ENCODE measurements at regions not wholly inside any gene's neighbourhood (a gene's known extent, or its start where the extent isn't known, plus 50 kb on each side); places are given as distances from the start of the nearest gene placed in this dataset.
A peak's percentile ranks its signal among the peaks of the same experiment; 100 is the strongest.
"Not testable (repeated sequence)": the region's sequence is repeated elsewhere in the genome, so short reads cannot be mapped to it uniquely, and the experiment has no call there.

DNA sequence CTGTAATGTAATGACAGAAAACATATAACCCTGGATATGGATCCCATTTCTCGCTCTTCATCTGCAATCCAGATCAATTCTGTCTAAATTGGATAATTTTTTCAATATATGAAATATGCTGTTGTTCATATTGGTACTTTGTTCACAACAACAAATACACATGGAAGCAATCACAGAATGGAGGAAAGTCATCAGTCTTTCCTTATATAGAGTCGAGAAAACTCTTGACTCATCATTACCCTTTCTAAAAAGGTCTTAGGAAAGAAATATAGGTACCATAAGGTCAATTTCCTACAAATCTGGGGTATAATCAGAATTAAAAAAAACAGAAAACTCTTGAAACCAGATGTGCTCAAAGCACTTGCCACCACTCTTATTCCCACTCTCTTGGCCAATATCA lies 677.6 kb upstream of the ID4 start:
- DNase-seq = no peak

DNA sequence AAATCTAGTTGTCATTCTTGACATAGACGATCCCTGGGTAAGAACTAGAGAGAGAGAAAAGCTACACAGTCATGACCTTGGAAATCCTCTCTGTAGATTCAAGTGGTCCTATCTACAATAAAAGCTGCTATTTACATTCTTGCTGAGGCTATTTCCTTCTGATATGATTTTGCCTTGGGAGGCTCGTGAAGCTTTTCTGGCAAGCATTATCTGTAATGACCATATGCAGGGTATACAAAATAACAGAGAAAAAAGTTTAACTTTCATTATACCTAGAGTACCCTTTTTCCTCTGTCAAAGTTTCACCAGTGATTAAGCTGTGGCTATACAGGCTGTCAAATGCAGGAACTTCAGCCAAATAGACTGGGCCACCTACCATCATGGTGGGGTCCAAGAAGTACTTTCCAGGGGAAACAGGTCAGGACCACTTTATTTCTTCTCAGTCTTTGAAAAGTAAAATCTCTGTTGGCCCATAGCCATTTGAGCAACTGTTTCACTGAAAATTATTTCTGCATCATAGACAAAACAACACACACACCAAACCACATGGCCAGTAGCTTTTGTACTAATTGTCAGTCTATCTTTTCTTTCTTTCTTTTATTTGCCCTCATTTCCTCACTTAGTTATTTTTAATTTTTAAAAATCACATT lies 677.0 kb upstream of the ID4 start:
- no peak for DNase-seq

DNA sequence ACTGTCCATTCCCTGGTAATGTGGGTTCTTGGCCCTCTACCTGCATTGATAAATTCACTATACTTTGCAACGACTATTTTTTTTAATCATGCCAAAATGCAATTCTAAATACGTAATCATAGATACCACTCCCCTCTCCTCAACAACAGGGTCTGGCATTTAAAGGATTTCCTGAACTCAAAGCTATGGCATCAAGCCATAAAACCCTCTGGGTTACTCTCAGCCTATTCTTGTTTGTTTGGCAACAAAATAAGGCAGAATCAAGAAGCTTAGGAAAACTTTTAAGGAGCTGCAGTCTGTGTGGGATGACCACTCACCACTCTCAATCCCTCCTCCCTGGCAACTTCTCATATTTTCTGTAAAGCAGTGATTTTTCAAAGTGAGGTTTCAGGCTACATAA lies 669.9 kb upstream of the ID4 start:
- DNase-seq = no peak

DNA sequence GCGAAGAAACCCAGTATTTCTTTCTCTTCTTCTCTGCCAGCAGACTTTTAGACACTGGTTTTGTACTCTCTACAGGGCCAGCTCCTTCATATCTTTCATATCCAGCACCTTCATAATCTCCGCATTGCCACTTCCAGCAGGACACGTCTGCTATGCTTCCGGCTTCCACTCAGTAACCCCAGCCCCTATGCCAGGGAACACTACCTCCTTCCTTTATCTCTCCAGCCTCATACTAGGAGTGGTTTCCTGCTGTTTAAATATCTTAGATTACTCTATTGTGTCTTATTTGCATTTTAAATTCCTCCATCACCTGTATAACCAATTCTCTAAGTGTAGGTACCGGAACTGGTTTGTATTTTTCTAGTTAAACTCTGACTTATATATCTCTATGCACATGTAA lies 667.8 kb upstream of the ID4 start:
- no peak for DNase-seq

- no peak for DNase-seq
Observed at GRCh38 chr6:19175023-19175422, 662.1 kb upstream of the ID4 start.

DNA sequence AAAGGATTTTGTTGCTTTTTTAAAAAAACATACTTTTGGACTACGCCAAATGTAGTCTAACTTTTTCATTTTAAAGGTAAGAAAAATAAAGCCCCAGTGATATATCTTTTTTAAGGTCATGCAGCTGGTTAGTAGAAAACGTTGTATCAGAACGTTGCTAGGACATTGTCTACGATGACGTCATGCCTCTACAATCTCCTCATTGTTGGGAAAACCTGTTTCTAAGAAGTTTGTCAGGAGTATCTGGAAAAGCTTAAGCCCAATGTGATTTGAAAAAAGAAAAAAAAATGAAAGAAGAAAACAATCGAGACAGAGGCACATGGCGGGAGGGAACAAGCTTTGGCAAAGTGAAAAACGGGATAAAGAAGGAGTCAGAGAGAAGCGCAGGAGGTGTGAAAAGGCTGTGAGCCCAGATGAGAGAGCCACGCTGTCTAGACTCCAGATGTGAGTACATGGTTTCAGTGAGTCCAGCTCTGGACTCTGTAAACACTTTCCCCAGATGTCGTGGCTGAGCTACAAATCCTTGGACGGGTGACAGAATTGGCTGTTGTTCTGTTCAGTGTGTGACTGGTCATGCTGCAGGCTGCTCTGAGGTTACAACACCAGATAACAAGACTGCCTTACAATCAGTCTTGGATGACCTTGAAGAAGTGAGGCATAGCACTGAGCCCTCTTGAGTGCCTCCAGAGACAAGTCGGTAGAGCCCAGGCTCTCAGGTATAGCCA lies 656.7 kb upstream of the ID4 start:
- no peak for DNase-seq

DNA sequence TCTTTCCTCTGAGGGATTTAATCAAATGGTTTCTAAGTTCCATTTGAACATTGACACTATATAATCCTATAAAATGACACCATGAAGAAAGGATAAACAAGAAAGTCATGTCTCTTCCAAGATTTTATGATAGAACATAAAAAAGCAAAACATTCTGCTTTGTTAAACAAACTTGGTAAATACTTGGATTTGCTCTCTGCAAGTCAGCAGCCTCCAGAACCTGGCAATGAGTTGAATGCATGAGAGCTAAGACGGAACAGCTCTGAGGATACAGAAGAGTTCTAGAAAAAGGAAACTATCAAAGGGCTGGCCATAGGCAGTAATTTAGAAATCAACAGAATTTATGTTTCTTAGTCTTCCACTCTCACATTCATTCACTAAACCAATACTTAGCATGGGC lies 656.0 kb upstream of the ID4 start:
- no peak for DNase-seq

DNA sequence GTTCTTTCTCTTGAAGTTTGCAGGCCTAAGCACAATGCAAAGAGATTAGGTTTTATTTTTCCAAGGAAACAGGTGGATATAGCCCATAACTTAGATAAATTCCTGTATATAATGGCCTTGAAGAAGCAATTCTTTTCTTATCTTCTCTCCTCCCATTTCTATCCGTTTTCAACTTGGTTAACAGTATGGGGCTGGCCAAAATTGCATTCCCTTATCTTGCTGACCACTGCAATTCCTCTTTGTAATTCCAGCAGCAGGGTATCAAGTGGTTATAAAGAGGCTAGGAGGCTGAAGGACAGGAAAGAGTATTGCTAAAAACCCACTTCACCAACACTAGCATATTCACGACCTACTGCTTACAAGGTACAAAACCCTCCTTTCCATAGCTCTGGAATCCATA lies 643.5 kb upstream of the ID4 start:
- no peak for DNase-seq

DNA sequence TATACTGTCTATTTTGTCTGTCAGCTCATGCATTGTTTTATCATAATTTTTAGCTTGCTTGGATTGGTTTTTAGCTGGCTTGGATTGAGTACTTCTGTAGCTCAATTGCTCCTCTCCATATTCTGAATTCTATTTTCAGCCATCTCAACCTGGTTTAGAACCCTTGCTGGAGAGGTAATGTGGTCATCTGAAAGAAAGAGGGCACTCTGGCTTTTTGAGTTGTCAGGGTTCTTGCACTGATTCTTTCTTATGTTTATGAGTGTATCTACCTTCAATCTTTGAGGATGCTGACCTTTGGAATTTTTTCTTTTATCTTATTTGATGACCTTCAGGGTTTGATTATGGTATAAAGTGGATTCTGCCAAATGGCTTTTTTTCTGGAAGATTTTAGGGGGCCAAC lies 632.7 kb upstream of the ID4 start:
- DNase-seq = no peak

GRCh38 chr6:19205076-19205475 lies 632.1 kb upstream of the ID4 start:
- no peak for DNase-seq

- DNase-seq = no peak
Observed at GRCh38 chr6:19209202-19209601, 628.0 kb upstream of the ID4 start.

DNA sequence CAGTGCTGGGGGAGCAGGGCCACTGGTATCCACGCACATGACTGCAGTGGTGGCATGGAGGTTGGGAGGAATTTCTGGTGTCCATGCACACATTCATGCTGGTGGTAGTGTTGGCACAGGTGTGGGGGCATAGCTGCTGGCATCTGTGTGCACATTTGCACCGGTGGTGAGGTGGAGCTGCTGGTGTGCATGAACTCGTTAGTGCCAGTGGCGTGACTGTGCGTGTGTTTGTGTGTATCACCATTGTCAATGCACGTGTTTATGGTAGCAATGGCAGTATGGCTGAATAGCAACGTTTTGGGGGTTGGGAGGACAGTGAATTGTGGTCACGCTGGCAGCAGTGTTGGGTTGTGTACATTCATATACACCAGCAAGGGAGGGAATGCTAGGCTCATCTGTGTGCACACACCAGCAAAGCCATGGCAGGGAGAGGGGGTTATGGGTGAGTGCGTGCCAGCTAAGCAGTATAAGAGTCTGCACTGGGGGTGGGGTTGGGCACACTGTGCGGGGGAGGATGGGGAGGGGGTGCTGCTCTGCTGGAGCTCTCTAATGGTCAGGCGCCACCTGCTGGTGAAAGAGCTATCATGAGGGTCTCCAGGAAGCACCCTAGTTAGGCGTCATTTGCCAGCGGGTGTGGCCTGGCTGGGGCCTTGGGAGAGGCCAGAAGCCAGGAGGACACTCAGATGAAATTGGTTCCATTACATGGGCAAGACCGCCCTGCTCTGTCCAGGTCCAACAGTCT lies 626.1 kb upstream of the ID4 start:
- DNase-seq = peak; percentile 22

DNA sequence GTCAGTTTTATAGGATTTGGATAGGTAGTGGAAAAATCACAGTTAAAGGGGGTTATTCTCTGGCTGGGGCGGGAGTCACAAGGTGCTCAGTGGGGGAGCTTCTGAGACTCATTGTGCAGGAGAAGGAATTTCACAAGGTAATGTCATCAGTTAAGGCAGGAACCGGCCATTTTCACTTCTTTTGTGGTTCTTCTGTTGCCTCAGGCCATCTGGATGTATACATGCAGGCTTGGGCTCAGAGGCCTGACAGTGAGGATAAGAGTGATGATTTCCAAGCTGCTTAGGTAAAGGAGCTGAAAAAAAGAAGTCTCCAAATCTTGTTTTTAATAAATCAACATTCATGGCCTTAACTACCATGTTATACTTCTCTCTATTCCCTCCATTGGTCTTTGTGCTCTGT lies 622.9 kb upstream of the ID4 start:
- no peak for DNase-seq

GRCh38 chr6:19219931-19220330 lies 617.2 kb upstream of the ID4 start:
- DNase-seq = no peak

GRCh38 chr6:19231878-19232561 lies 605.1 kb upstream of the ID4 start:
- DNase-seq = no peak

- no peak for DNase-seq
Observed at GRCh38 chr6:19245656-19246055, 591.5 kb upstream of the ID4 start.

DNA sequence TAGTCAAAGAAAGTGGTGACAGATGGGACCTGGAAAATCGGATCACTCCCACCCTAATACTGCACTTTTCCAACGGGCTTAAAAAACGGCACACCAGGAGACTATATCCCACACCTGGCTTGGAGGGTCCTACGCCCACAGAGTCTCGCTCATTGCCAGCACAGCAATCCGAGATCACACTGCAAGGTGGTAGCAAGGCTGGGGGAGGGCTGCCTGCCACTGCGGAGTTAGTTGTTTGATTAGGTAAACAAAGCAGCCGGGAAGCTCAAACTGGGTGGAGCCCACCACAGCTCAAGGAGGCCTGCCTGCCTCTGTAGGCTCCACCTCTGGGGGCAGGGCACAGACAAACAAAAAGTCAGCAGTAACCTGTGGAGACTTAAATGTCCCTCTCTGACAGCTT lies 590.0 kb upstream of the ID4 start:
- DNase-seq = not testable (repeated sequence)

GRCh38 chr6:19256123-19256522 lies 581.0 kb upstream of the ID4 start:
- DNase-seq = not testable (repeated sequence)

- no peak for DNase-seq
Observed at GRCh38 chr6:19261642-19262041, 575.5 kb upstream of the ID4 start.

GRCh38 chr6:19268117-19268516 lies 569.1 kb upstream of the ID4 start:
- DNase-seq = no peak

DNA sequence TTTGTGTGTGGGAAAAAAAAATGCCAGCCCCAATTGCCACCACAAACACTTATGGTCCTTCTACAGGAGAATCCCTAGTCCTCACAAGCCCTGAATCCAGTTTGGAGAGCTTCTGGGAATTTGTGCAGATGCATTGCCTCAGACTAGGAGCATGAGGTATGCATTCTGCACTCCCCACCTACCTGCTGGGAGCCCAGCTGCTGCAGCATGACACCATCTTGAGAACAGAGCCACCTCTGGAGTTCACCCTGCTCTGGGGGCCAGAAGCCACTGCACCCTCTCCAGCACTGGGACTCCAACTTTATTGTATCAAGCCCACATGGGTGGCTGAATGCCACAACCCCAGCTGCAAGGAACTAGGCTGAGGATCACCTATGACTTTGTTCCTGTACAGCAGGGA lies 568.5 kb upstream of the ID4 start:
- no peak for DNase-seq

- DNase-seq = no peak
Observed at GRCh38 chr6:19269341-19269898, 567.8 kb upstream of the ID4 start.

DNA sequence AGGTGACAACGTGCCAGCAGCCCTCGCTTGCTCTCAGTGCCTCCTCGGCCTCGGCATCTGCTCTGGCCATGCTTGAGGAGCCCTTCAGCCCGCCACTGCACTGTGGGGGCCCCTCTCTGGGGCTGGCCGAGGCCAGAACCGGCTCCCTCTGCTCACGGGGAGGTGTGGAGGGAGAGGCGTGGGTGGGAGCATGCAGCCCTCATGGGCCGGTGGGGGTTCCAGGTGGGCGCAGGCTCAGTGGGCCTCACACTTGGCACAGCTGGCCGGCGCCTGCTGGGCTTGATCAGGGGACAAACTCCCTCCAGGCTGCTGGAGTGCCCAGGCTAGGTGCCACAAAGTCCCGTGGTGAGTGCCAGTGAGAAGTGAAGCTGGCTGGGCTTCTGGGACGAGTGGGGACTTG lies 566.6 kb upstream of the ID4 start:
- no peak for DNase-seq

Measured in activated CD4-positive, alpha-beta T cell treated with anti-CD3 and anti-CD28 coated beads for 48 hours (primary cell).